Kidney (tissue), 13 donors: ENCODE measurements at regions not wholly inside any gene's neighbourhood (a gene's known extent, or its start where the extent isn't known, plus 50 kb on each side); places are given as distances from the start of the nearest gene placed in this dataset.

ENCODE experiments used
- DNase-seq, 5 donors: peaks; one replicate each; pipeline ENCODE4 v3.0.0-alpha.2; 2013 to 2020
- FAIRE-seq: peaks from 2 replicates; lab custom pipeline; 2012; peaks lifted over from hg19 to GRCh38; lab: Jason Lieb, UNC
- H3K27ac ChIP-seq, 2 donors: one replicate each; pipeline ENCODE4 v1.7.0; 2013; ENCODE audit warnings: low read depth in 2 of 2, low read length in 2 of 2, inconsistent platforms in 1 of 2
- H3K27me3 ChIP-seq: one replicate; pipeline ENCODE4 v1.7.1; 2013; ENCODE audit warnings: low read length, inconsistent platforms; ENCODE audit not compliant: control insufficient read depth, insufficient read depth
- H3K36me3 ChIP-seq, 3 donors: one replicate each; pipeline versions ENCODE4 v1.7.0 to v1.7.1; 2013; ENCODE audit warnings: low read length in 3 of 3, control low read depth in 1 of 3, inconsistent platforms in 1 of 3; ENCODE audit not compliant: insufficient read depth in 3 of 3, control insufficient read depth in 2 of 3
- H3K4me1 ChIP-seq, 3 donors: one replicate each; pipeline versions ENCODE4 v1.7.0 to v1.7.1; 2013; ENCODE audit warnings: low read length in 3 of 3, inconsistent platforms in 1 of 3, low read depth in 1 of 3; ENCODE audit not compliant: control insufficient read depth in 2 of 3, insufficient read depth in 2 of 3
- H3K4me3 ChIP-seq, 3 donors: one replicate each; pipeline versions ENCODE4 v1.7.0 to v1.8.1; 2013; ENCODE audit warnings: low read length in 3 of 3, control low read depth in 1 of 3, inconsistent platforms in 1 of 3
- H3K9ac ChIP-seq, 3 donors: one replicate each; pipeline versions ENCODE4 v1.7.0 to v1.7.1; 2013; ENCODE audit warnings: low read length in 3 of 3, control low read depth in 1 of 3, inconsistent platforms in 1 of 3
- H3K9me3 ChIP-seq, 3 donors: one replicate each; pipeline versions ENCODE4 v1.7.0 to v1.7.1; 2013; ENCODE audit warnings: low read length in 3 of 3, control low read depth in 1 of 3, inconsistent platforms in 1 of 3; ENCODE audit not compliant: control insufficient read depth in 2 of 3, insufficient read depth in 1 of 3
- intact Hi-C: fragments of 100-400 bp; cut with DNase I; formaldehyde crosslinking; loops from one replicate; pipeline ENCODE4 v1.11.1; 2022
- TF ChIP-seq, protein P1 (sequence below): IDR thresholded peaks from 3 replicates; pipeline ENCODE4 v1.5.1; 2012; ENCODE audit warnings: mild to moderate bottlenecking, moderate library complexity, borderline replicate concordance; ENCODE audit not compliant: insufficient read depth; ENCODE audit errors: extremely low read depth
- donor health status: control.
- donor health status: control.
- donor health status: control.
- donor health status: control.
- donor health status: control.
- donor health status: DM: yes; HTN: yes; CAD: no.
- donor health status: Normal renal cell carcinoma (clear cell type).

DNA sequence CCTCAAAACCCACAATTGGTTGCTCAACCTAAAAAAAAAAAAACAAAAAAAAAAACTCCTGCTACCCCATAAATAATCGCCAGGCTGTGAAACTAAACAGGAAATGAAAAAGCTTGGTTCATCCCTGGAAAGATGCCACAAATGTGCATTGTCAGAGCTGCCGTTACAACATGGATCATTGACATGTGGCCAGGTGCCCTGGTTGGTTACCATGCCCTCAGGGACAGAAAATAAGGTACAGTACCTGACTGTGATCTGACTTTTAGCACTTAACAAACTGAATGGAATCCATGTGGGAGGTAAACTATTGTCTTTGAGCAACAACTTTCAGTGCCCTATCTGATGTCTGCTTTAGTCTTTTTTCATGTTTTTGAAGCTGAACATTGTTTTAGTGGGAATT lies 118.0 kb upstream of the RPL34 start:
- Histone ChIP-seq H3K27me3 (no peaks in the 10 kb centered on the region), H3K27ac (no peak overlapping the region), H3K9ac (no peak overlapping the region), H3K36me3 (no peaks in the 10 kb centered on the region), H3K4me1 (no peaks in the 10 kb centered on the region), H3K9me3 (no peaks in the 10 kb centered on the region), H3K4me3 (no peak overlapping the region)
- DNase-seq = no peak
- TF ChIP-seq, protein P1, sequence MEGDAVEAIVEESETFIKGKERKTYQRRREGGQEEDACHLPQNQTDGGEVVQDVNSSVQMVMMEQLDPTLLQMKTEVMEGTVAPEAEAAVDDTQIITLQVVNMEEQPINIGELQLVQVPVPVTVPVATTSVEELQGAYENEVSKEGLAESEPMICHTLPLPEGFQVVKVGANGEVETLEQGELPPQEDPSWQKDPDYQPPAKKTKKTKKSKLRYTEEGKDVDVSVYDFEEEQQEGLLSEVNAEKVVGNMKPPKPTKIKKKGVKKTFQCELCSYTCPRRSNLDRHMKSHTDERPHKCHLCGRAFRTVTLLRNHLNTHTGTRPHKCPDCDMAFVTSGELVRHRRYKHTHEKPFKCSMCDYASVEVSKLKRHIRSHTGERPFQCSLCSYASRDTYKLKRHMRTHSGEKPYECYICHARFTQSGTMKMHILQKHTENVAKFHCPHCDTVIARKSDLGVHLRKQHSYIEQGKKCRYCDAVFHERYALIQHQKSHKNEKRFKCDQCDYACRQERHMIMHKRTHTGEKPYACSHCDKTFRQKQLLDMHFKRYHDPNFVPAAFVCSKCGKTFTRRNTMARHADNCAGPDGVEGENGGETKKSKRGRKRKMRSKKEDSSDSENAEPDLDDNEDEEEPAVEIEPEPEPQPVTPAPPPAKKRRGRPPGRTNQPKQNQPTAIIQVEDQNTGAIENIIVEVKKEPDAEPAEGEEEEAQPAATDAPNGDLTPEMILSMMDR = no peak
- no peak for FAIRE-seq
- intact Hi-C loops = no loop called here

DNA sequence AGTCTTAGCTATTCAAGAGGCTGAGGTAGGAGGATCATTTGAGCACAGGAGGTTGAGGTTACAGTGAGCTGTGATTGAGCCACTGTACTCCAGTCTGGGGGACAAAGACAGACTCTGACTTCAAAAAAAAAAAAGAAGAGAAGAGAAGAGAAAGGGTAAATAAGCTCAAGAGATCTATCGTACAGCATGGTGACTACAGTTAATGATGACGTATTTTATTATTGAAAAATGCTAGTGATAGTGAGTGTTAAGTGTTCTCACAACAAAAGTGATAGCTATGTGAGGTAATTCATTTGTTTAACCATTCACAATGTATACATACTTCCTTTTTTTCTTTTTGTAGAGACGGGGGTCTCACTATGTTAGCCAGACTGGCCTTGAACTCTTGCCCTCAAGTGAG lies 121.5 kb upstream of the RPL34 start:
- Histone ChIP-seq H3K4me1 (no peaks in the 10 kb centered on the region), H3K27me3 (no peaks in the 10 kb centered on the region), H3K27ac (no peak overlapping the region), H3K36me3 (no peaks in the 10 kb centered on the region), H3K9me3 (peaks cover 0 to 5% (median 0%) of the 10 kb centered on the region in 3 donors), H3K9ac (no peak overlapping the region), H3K4me3 (no peak overlapping the region)
- DNase-seq (no peak), FAIRE-seq (no peak)
- intact Hi-C loops = no loop called here
- TF ChIP-seq, protein P1 = no peak

DNA sequence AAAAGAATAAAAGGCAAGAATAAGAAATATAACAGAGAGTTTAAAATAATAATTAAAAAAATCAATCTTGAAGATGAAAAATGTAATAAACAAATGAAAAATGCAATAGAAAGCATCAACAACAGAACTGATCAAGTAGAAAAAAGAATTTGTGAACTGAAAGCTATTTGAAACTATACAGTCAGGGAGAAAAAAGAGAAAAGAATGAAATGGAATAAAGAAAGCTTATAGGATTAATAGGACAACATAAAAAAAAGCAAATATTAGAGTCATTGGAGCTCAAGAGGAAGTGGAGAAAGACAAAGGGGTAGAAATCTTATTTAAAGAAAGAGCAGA lies 126.8 kb upstream of the RPL34 start:
- Histone ChIP-seq H3K9me3 (peaks cover 0 to 16% (median 0%) of the 10 kb centered on the region in 3 donors), H3K4me3 (no peak overlapping the region), H3K27me3 (no peaks in the 10 kb centered on the region), H3K36me3 (no peaks in the 10 kb centered on the region), H3K4me1 (no peaks in the 10 kb centered on the region), H3K27ac (no peak overlapping the region), H3K9ac (no peak overlapping the region)
- intact Hi-C loops = no loop called here
- no peak for DNase-seq
- FAIRE-seq = no peak
- TF ChIP-seq, protein P1 = no peak
